Osteocyte (in vitro differentiated cells): ENCODE measurements at regions not wholly inside any gene's neighbourhood (a gene's known extent, or its start where the extent isn't known, plus 50 kb on each side); places are given as distances from the start of the nearest gene placed in this dataset.
A peak's percentile ranks its signal among the peaks of the same experiment; 100 is the strongest.

ENCODE experiments used
- DNase-seq: peaks from one replicate; pipeline ENCODE4 v3.0.0; 2021; ENCODE audit warnings: mixed read lengths; ENCODE audit not compliant: unreplicated experiment; ENCODE audit errors: extremely low spot score
- H3K27ac Mint-ChIP-seq: one replicate; pipeline ENCODE4 v1.8.0; 2021; ENCODE audit warnings: mild to moderate bottlenecking, mixed read lengths; ENCODE audit not compliant: unreplicated experiment
- H3K27me3 Mint-ChIP-seq: one replicate; pipeline ENCODE4 v1.8.0; 2021; ENCODE audit warnings: mixed read lengths; ENCODE audit not compliant: unreplicated experiment
- H3K36me3 Mint-ChIP-seq: one replicate; pipeline ENCODE4 v1.8.0; 2021; ENCODE audit warnings: mixed read lengths; ENCODE audit not compliant: unreplicated experiment
- H3K4me1 Mint-ChIP-seq: one replicate; pipeline ENCODE4 v1.8.0; 2021; ENCODE audit warnings: mixed read lengths; ENCODE audit not compliant: unreplicated experiment
- H3K4me3 Mint-ChIP-seq: one replicate; pipeline ENCODE4 v1.8.0; 2021; ENCODE audit warnings: mild to moderate bottlenecking, moderate library complexity, mixed read lengths; ENCODE audit not compliant: unreplicated experiment
- H3K9me3 Mint-ChIP-seq: one replicate; pipeline ENCODE4 v1.8.0; 2021; ENCODE audit warnings: mixed read lengths; ENCODE audit not compliant: unreplicated experiment
- TF ChIP-seq, protein P1 (sequence below): fragments of 200-600 bp; sonication (generic); IDR thresholded peaks from 2 replicates; pipeline ENCODE4 v1.5.0; 2021; ENCODE audit warnings: antibody characterized with exemption, mild to moderate bottlenecking, moderate library complexity

DNA sequence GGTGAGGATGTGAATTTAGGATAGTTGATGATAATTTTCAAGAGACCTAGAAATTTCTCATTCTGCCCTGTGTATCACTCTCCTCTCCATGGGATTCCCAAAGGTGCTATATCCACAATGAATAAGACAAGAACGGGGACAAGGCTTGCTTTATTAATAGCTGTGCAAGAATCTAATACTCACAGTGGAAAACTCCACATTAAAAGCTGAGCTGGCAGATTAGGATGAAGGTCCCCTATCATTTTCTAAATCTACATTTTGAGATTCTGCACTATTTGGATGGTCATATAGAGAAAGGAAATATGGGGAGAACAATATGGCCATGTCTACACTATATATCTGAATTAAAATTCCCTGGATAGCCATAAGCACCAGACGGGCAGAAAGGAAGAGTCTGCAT, 411.0 kb upstream of the TGFBR2 start:
- TF ChIP-seq, protein P1, sequence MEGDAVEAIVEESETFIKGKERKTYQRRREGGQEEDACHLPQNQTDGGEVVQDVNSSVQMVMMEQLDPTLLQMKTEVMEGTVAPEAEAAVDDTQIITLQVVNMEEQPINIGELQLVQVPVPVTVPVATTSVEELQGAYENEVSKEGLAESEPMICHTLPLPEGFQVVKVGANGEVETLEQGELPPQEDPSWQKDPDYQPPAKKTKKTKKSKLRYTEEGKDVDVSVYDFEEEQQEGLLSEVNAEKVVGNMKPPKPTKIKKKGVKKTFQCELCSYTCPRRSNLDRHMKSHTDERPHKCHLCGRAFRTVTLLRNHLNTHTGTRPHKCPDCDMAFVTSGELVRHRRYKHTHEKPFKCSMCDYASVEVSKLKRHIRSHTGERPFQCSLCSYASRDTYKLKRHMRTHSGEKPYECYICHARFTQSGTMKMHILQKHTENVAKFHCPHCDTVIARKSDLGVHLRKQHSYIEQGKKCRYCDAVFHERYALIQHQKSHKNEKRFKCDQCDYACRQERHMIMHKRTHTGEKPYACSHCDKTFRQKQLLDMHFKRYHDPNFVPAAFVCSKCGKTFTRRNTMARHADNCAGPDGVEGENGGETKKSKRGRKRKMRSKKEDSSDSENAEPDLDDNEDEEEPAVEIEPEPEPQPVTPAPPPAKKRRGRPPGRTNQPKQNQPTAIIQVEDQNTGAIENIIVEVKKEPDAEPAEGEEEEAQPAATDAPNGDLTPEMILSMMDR = no peak
- Mint-ChIP-seq H3K27ac (no peak overlapping the region), H3K4me3 (no peak overlapping the region), H3K4me1 (peaks cover 9% of the 10 kb centered on the region), H3K9me3 (no peaks in the 10 kb centered on the region), H3K27me3 (no peaks in the 10 kb centered on the region), H3K36me3 (no peaks in the 10 kb centered on the region)
- no peak for DNase-seq

DNA sequence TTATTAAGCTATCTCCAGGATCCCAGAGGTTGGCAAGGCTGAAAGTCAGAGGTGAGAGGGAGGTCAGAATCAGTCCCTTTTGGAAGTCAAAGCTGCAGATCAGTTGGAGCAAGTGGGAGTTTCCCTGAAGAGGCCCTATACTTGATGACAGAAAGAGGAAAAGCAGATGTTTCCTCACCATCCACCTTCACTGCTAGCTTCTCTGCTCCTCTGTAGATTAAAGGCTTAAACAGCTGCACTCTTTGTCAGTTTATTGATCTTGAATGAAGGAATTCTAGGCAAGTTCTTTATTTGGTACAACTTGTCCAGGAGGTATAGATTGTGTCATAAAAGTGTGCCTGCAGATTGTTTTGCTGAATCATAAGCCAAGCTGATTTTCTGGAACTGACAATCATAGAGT, 408.2 kb upstream of the TGFBR2 start:
- Mint-ChIP-seq H3K27me3 (no peaks in the 10 kb centered on the region), H3K27ac (no peak overlapping the region), H3K9me3 (no peaks in the 10 kb centered on the region), H3K4me1 (peaks cover 9% of the 10 kb centered on the region), H3K36me3 (no peaks in the 10 kb centered on the region), H3K4me3 (no peak overlapping the region)
- TF ChIP-seq, protein P1 = no peak
- no peak for DNase-seq

DNA sequence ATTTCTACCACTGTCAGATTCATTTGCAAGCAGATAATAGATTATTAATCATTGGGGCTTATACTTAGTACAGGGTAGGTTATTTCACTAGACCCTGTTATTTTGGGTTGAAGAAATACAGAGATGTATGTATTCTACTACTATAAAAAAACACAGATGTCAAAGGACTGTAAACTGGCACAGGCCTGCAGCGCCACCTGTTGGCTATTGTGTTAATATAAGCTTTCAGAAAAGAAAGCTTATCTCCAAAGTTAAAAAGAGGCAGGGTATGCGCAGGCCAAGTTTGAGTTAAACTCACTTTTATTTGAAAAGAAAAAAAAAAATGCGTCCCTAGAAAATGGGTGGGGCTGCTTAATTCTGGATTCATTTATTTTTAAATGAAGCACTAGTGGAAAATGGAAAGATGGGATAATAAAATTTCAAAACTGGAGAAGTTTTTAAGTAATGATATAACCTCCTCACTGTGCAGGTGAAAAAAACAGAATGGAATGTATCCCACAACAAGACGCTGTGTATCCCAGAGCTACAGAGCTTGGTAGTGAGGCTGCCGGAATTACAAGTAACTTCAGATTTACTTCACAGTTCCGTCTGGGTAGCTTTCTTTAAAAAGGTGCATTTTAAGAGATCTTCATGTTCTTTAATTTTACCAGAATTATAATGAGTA, 407.2 kb upstream of the TGFBR2 start:
- no peak for DNase-seq
- no peak overlapping the region for H3K27ac Mint-ChIP-seq
- TF ChIP-seq, protein P1 = peak; percentile 88
- no peaks in the 10 kb centered on the region for H3K27me3 Mint-ChIP-seq
- no peaks in the 10 kb centered on the region for H3K9me3 Mint-ChIP-seq
- peaks cover 9% of the 10 kb centered on the region for H3K4me1 Mint-ChIP-seq
- H3K4me3 Mint-ChIP-seq = no peak overlapping the region
- H3K36me3 Mint-ChIP-seq = no peaks in the 10 kb centered on the region

DNA sequence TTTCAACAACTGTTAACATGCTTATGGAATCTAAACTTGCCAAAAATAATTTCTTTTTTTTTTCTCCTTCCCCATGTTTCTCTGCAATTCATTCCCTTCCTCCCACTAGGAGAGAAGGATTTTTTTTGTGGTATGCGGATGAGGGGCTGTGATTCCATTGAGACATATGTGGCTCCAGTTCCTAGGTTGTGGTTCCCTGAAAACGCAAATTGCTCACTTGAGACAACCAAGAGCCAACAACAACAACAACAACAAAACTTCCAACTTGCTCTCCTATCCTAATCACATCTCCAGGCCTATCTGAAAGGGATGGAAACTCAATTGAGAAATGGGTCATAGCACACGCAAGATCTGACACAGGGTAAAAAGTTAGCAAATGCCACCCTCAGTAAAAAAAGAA, 406.5 kb upstream of the TGFBR2 start:
- TF ChIP-seq, protein P1 = no peak
- no peak overlapping the region for H3K27ac Mint-ChIP-seq
- H3K4me3 Mint-ChIP-seq = no peak overlapping the region
- no peaks in the 10 kb centered on the region for H3K36me3 Mint-ChIP-seq
- H3K27me3 Mint-ChIP-seq = no peaks in the 10 kb centered on the region
- no peaks in the 10 kb centered on the region for H3K9me3 Mint-ChIP-seq
- peaks cover 9% of the 10 kb centered on the region for H3K4me1 Mint-ChIP-seq
- DNase-seq = no peak

DNA sequence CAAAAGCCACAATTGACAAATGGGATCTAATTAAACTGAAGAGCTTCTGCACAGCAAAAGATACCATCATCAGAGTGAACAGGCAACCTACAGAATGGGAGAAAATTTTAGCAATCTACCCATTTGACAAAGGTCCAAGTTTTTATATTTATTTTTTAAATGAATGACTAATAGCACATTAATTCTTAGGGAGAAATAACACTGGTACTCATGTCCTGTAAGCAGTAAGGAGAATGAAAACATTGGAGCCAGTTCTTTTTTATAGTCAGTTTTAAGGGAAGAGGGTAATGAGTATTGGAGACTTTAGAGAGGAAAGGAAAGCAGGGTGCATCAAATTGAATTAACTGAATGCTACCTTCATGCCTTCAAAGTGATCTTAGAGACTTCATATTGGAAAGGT, 404.7 kb upstream of the TGFBR2 start:
- no peak for DNase-seq
- Mint-ChIP-seq H3K9me3 (peaks cover 6% of the 10 kb centered on the region), H3K4me1 (peaks cover 11% of the 10 kb centered on the region)

More for the DNA sequence above, 404.7 kb upstream of the TGFBR2 start:
- no peaks in the 10 kb centered on the region for H3K27me3 Mint-ChIP-seq
- no peak overlapping the region for H3K27ac Mint-ChIP-seq
- TF ChIP-seq, protein P1 = no peak
- H3K36me3 Mint-ChIP-seq = no peaks in the 10 kb centered on the region
- H3K4me3 Mint-ChIP-seq = no peak overlapping the region
